DOHH2 (cell line): ENCODE measurements at regions not wholly inside any gene's neighbourhood (a gene's known extent, or its start where the extent isn't known, plus 50 kb on each side); places are given as distances from the start of the nearest gene placed in this dataset.

Experiments
- CTCF ChIP-seq: fragments of 200-600 bp; sonication (generic); IDR thresholded peaks from one replicate; pipeline ENCODE4 v1.5.1; 2014; ENCODE audit warnings: antibody characterized with exemption, mild to moderate bottlenecking, low read depth, low read length; ENCODE audit not compliant: poor library complexity, severe bottlenecking
- EZH2phosphoT487 ChIP-seq: fragments of 200-600 bp; sonication (generic); IDR thresholded peaks from 2 replicates; pipeline ENCODE4 v1.6.1; 2017; ENCODE audit warnings: borderline replicate concordance, mild to moderate bottlenecking, antibody characterized with exemption, low read length, moderate library complexity, mixed read lengths

- no peak for TF ChIP-seq CTCF
- no peak for TF ChIP-seq EZH2phosphoT487
Observed at GRCh38 chr1:61616830-61617229, 108.1 kb downstream of the TM2D1 start.
